HUES6 (cell line): ENCODE measurements at regions not wholly inside any gene's neighbourhood (a gene's known extent, or its start where the extent isn't known, plus 50 kb on each side); places are given as distances from the start of the nearest gene placed in this dataset.

Experiments
- H3K27ac ChIP-seq: 2 replicates; pipeline ENCODE4 v1.7.0; 2013; ENCODE audit warnings: low read depth, mild to moderate bottlenecking, low read length, inconsistent platforms
- H3K27me3 ChIP-seq: 2 replicates; pipeline ENCODE4 v1.6.1; 2013; ENCODE audit warnings: low read length; ENCODE audit not compliant: control insufficient read depth, insufficient read depth
- H3K36me3 ChIP-seq: 2 replicates; pipeline ENCODE4 v1.6.1; 2013; ENCODE audit warnings: low read length; ENCODE audit not compliant: control insufficient read depth, insufficient read depth
- H3K4me1 ChIP-seq: 2 replicates; pipeline ENCODE4 v1.6.1; 2013; ENCODE audit warnings: low read length; ENCODE audit not compliant: control insufficient read depth, insufficient read depth
- H3K4me3 ChIP-seq: 2 replicates; pipeline ENCODE4 v1.5.1; 2013; ENCODE audit warnings: low read depth, low read length
- H3K9ac ChIP-seq: one replicate; pipeline ENCODE4 v1.6.1; 2013; ENCODE audit warnings: mild to moderate bottlenecking, low read length
- H3K9me3 ChIP-seq: 2 replicates; pipeline ENCODE4 v1.6.1; 2013; ENCODE audit warnings: low read depth, low read length; ENCODE audit not compliant: control insufficient read depth, insufficient read depth

DNA sequence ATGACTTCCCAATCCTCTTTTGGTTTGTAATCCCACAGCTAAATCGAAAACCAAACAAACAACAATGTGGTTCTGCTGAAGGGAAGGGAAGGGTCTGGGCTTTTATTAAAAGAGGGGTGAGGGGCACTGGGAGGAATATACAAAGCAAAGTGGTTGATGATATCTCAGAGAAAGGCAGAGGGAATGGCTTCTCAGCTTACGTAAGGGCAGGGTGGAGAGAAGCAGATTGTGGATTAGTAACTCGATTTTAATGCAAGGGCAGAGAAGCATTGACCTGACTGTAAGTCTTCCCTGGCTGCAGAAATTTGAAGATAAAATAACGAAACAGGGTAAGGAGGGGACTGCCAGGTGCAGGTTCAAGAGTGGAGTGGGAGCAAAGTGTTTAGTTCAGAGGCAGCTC, 438.2 kb upstream of the LRRC7 start:
- Histone ChIP-seq H3K27ac (no peak overlapping the region), H3K9ac (no peak overlapping the region), H3K36me3 (no peaks in the 10 kb centered on the region), H3K27me3 (no peaks in the 10 kb centered on the region), H3K4me1 (peaks cover 13% of the 10 kb centered on the region; the same call in 1 of the 2 replicates), H3K9me3 (no peaks in the 10 kb centered on the region), H3K4me3 (no peak overlapping the region)

- Histone ChIP-seq H3K36me3 (no peaks in the 10 kb centered on the region), H3K27me3 (no peaks in the 10 kb centered on the region), H3K4me1 (no peaks in the 10 kb centered on the region)
Measured at GRCh38 chr1:69138172-69138571, 429.6 kb upstream of the LRRC7 start.

GRCh38 chr1:69139007-69139406, 428.7 kb upstream of the LRRC7 start:
- H3K4me3 ChIP-seq = no peak overlapping the region
- H3K9ac ChIP-seq = no peak overlapping the region
- H3K4me1 ChIP-seq = no peaks in the 10 kb centered on the region
- no peaks in the 10 kb centered on the region for H3K36me3 ChIP-seq
- peaks cover 2% of the 10 kb centered on the region; the same call in 1 of the 2 replicates for H3K9me3 ChIP-seq
- H3K27ac ChIP-seq = no peak overlapping the region
- no peaks in the 10 kb centered on the region for H3K27me3 ChIP-seq

More at GRCh38 chr1:69138172-69138571, 429.6 kb upstream of the LRRC7 start:
- Histone ChIP-seq H3K9me3 (peaks cover 2% of the 10 kb centered on the region; the same call in 1 of the 2 replicates), H3K4me3 (no peak overlapping the region), H3K27ac (no peak overlapping the region), H3K9ac (no peak overlapping the region)

DNA sequence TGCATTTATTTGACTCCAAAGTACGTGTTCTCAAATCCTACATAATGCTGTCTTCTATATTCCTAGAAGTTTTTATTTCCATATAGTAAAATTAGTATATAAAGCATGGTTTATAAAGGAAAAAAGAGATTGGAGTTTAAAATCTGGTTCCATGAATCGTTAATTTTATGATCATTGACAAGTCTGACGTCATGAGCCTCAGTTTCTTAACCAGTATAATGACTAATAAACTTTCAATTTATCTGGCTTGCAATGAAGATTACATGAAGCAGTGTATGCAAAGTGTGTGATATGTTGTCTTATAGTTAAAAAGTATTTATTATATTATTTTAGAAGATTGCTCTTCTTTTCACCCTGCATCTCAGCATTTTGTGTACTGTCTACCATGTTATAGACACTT, 421.4 kb upstream of the LRRC7 start:
- Histone ChIP-seq H3K9ac (no peak overlapping the region), H3K27me3 (no peaks in the 10 kb centered on the region), H3K4me3 (no peak overlapping the region), H3K36me3 (no peaks in the 10 kb centered on the region), H3K9me3 (no peaks in the 10 kb centered on the region), H3K4me1 (peaks cover 12% of the 10 kb centered on the region; the same call in 1 of the 2 replicates), H3K27ac (no peak overlapping the region)

GRCh38 chr1:69148731-69149130, 419.0 kb upstream of the LRRC7 start:
- no peaks in the 10 kb centered on the region for H3K27me3 ChIP-seq
- H3K4me1 ChIP-seq = peaks cover 12% of the 10 kb centered on the region; the same call in 1 of the 2 replicates
- H3K9ac ChIP-seq = no peak overlapping the region
- no peak overlapping the region for H3K27ac ChIP-seq
- H3K4me3 ChIP-seq = no peak overlapping the region
- H3K9me3 ChIP-seq = no peaks in the 10 kb centered on the region
- no peaks in the 10 kb centered on the region for H3K36me3 ChIP-seq

- H3K27ac ChIP-seq = no peak overlapping the region
- H3K27me3 ChIP-seq = no peaks in the 10 kb centered on the region
- no peaks in the 10 kb centered on the region for H3K36me3 ChIP-seq
- no peaks in the 10 kb centered on the region for H3K4me1 ChIP-seq
- no peaks in the 10 kb centered on the region for H3K9me3 ChIP-seq
- H3K9ac ChIP-seq = no peak overlapping the region
- no peak overlapping the region for H3K4me3 ChIP-seq
Measured at GRCh38 chr1:69157046-69157756, 410.5 kb upstream of the LRRC7 start.

DNA sequence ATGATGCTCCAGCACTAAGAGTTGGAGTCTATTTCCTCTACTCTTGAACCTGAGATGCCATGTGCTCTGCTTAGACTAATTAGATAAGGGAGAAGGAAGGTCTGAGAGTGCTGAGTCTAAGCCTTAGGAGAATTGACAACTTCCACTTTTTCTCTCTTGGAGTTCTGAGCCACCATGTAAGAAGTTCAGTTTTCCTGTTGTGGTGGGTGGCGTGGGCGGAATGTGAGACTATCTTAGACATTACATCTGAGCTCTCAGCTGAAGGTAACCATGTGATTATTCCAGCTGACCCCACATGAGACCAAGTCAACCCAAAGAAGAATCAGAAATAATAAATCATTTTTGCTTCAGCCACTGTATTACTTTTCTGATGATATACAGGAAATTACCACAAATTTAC, 404.5 kb upstream of the LRRC7 start:
- Histone ChIP-seq H3K27me3 (no peaks in the 10 kb centered on the region), H3K27ac (no peak overlapping the region)

DNA sequence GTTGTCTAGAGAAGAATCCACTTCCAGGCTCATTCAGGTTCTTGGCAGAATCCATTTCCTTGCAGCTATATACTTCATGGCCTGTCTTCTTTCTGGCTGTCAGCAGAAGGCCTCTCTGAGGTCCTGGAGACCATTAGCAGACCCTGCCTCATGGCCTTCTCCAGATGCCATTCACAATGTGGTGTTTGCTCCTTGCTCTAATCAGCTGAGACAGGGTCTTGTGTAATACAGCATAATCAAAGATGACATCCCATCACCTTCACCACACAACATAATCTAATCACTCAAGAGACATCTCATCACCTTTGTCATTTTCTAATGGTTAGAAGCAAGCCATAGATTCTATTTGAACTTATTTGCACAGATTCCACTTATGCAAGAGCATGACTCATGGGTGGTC, 403.9 kb upstream of the LRRC7 start:
- Histone ChIP-seq H3K4me3 (no peak overlapping the region), H3K9me3 (peaks cover under 1% of the 10 kb centered on the region; the same call in 1 of the 2 replicates), H3K36me3 (no peaks in the 10 kb centered on the region), H3K27ac (no peak overlapping the region), H3K4me1 (no peaks in the 10 kb centered on the region), H3K9ac (no peak overlapping the region), H3K27me3 (no peaks in the 10 kb centered on the region)

More for the DNA sequence above, 404.5 kb upstream of the LRRC7 start:
- H3K4me1 ChIP-seq = no peaks in the 10 kb centered on the region
- H3K36me3 ChIP-seq = no peaks in the 10 kb centered on the region
- no peak overlapping the region for H3K4me3 ChIP-seq
- H3K9ac ChIP-seq = no peak overlapping the region
- H3K9me3 ChIP-seq = no peaks in the 10 kb centered on the region; the same call in 1 of the 2 replicates

DNA sequence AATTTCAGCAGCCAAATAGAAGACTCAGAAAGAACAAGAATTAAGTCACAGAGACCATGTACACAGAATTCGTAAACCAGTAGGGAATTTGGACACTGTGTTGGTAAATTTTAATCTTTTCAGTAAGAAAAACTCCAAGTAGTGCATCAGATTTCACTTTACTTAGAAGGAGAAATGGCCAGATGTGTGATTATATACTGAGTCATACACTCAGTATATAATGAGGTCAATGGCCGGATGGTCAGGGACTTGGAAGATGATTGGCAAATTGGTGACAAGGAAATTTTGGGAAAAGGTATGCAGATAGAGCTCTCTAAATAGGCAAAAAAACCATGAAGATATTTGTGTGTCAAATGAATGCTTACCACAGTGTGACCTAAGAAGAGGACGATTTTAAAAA, 399.8 kb upstream of the LRRC7 start:
- no peak overlapping the region for H3K4me3 ChIP-seq
- H3K27me3 ChIP-seq = no peaks in the 10 kb centered on the region
- peaks cover 16% of the 10 kb centered on the region for H3K9me3 ChIP-seq
- no peaks in the 10 kb centered on the region for H3K4me1 ChIP-seq
- no peak overlapping the region for H3K27ac ChIP-seq
- no peaks in the 10 kb centered on the region for H3K36me3 ChIP-seq
- no peak overlapping the region for H3K9ac ChIP-seq

DNA sequence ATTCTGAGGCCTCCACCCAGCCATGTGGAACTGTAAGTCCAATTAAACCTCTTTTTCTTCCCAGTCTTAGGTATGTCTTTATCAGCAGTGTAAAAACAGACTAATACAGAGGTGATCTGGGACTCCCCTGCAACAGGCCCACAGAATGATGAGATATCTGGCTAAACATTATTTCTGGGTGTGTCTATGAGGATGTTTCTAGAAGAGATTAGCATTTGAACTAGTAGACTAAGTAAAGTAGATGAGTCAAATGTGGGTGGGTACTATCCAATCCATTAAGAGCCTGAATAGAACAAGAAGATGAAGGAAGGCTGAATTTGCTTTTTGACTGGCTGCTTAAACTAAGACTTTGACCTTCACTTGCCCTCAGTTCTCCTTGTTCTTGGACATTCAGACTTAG, 396.5 kb upstream of the LRRC7 start:
- Histone ChIP-seq H3K9ac (no peak overlapping the region), H3K27me3 (no peaks in the 10 kb centered on the region), H3K4me1 (no peaks in the 10 kb centered on the region), H3K27ac (no peak overlapping the region), H3K36me3 (no peaks in the 10 kb centered on the region), H3K4me3 (no peak overlapping the region), H3K9me3 (peaks cover 16% of the 10 kb centered on the region)

DNA sequence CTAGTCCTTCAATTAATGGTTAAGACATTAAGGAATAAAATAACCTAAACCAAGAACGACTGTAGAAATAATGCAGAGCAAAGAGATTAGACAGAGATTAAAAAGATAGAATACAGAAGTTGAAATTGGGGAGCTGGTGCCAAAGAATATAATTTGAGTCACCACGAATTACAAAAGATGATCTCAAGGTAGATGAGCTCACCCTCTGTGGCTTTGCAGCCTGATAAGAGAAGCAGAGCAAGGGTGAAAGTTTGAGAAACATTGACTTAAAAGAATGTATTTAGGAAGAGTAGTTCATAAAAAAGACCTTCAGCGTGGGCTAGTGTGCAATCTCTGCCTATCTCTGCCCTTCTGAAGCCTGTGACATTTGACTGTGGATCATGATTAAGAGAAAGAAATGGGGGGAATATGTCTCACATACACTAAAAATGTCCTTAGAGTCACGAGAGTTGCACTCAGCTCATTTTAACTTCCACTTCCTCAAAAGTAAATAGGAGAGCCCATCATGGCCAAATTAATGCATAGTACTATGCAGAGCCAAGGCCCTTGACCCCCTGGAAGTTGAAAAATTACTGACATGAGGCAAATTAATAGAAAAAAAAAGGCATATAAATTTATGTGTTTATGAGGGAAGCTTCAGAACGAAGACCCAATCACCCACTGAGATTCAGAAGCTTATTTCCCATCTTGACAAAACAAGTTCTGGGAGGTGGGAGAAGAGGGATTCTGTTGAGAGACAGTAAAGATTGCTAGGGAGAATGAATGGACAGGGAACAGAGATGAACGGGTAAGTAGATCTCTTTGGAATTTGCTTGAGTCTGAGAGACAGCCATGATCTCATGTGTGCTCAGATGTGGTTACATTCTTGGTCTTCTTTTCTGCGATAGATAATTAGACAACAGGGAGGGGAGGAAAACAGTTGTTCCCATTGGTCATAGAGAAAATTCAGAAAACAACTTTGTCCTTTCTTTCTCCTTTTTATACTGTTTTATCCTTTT, 395.4 kb upstream of the LRRC7 start:
- Histone ChIP-seq H3K4me1 (no peaks in the 10 kb centered on the region), H3K9me3 (peaks cover 16% of the 10 kb centered on the region), H3K9ac (no peak overlapping the region), H3K4me3 (no peak overlapping the region), H3K27me3 (no peaks in the 10 kb centered on the region), H3K36me3 (no peaks in the 10 kb centered on the region), H3K27ac (no peak overlapping the region)
